H9 (cell line): ENCODE measurements at regions not wholly inside any gene's neighbourhood (a gene's known extent, or its start where the extent isn't known, plus 50 kb on each side); places are given as distances from the start of the nearest gene placed in this dataset.

Experiments
- DNase-seq: peaks from one replicate; pipeline ENCODE4 v3.0.0-alpha.2; 2017
- H2AFZ ChIP-seq: one replicate; pipeline ENCODE4 v1.6.1; 2013; ENCODE audit warnings: mild to moderate bottlenecking, low read length, control low read depth, moderate library complexity
- H2AK5ac ChIP-seq: 2 replicates; pipeline ENCODE4 v1.6.1; 2013; ENCODE audit warnings: low read length, control low read depth, mixed read lengths; ENCODE audit not compliant: insufficient read length
- H2BK120ac ChIP-seq: one replicate; pipeline ENCODE4 v1.6.1; 2013; ENCODE audit warnings: low read depth, mild to moderate bottlenecking, low read length, control low read depth, inconsistent platforms; ENCODE audit not compliant: poor library complexity, severe bottlenecking
- H2BK12ac ChIP-seq: 2 replicates; pipeline ENCODE4 v1.6.1; 2013; ENCODE audit warnings: low read length, control low read depth, mixed read lengths, low read depth; ENCODE audit not compliant: insufficient read length
- H2BK15ac ChIP-seq: 2 replicates; pipeline ENCODE4 v1.6.1; 2013; ENCODE audit warnings: low read depth, low read length, control low read depth
- H2BK20ac ChIP-seq: one replicate; pipeline ENCODE4 v1.6.1; 2013; ENCODE audit warnings: low read depth, mild to moderate bottlenecking, low read length, control low read depth, inconsistent platforms; ENCODE audit not compliant: poor library complexity, severe bottlenecking
- H2BK5ac ChIP-seq: 2 replicates; pipeline ENCODE4 v1.6.1; 2013; ENCODE audit warnings: low read length, control low read depth, mixed read lengths; ENCODE audit not compliant: insufficient read length
- H3K14ac ChIP-seq: 2 replicates; pipeline ENCODE4 v1.6.1; 2013; ENCODE audit warnings: low read length, control low read depth; ENCODE audit not compliant: insufficient read depth
- H3K18ac ChIP-seq: 2 replicates; pipeline ENCODE4 v1.6.1; 2013; ENCODE audit warnings: low read depth, mild to moderate bottlenecking, mixed read lengths, low read length, control low read depth; ENCODE audit not compliant: insufficient read length
- H3K23ac ChIP-seq: 2 replicates; pipeline ENCODE4 v1.6.1; 2013; ENCODE audit warnings: low read length, control low read depth, mixed read lengths, low read depth; ENCODE audit not compliant: insufficient read length
- H3K23me2 ChIP-seq: 2 replicates; pipeline ENCODE4 v1.6.1; 2013; ENCODE audit warnings: low read depth, mild to moderate bottlenecking, mixed read lengths, low read length, control low read depth; ENCODE audit not compliant: insufficient read length, poor library complexity, severe bottlenecking
- H3K27ac ChIP-seq: 2 replicates; pipeline ENCODE4 v1.5.1; 2013; ENCODE audit warnings: low read length, control low read depth, mixed read lengths, low read depth; ENCODE audit not compliant: insufficient read length
- H3K27me3 ChIP-seq: 2 replicates; pipeline ENCODE4 v1.6.1; 2013; ENCODE audit warnings: low read length, control low read depth, inconsistent platforms; ENCODE audit not compliant: insufficient read depth
- H3K4ac ChIP-seq: 2 replicates; pipeline ENCODE4 v1.6.1; 2013; ENCODE audit warnings: low read depth, mild to moderate bottlenecking, control low read depth, inconsistent platforms, low read length, moderate library complexity
- H3K4me1 ChIP-seq: 2 replicates; pipeline ENCODE4 v1.6.1; 2013; ENCODE audit warnings: low read length, control low read depth, inconsistent platforms; ENCODE audit not compliant: insufficient read depth
- H3K4me2 ChIP-seq: 2 replicates; pipeline ENCODE4 v1.6.1; 2013; ENCODE audit warnings: low read length, control low read depth, mixed read lengths; ENCODE audit not compliant: insufficient read length, insufficient read depth
- H3K56ac ChIP-seq: 2 replicates; pipeline ENCODE4 v1.6.1; 2013; ENCODE audit warnings: low read depth, mild to moderate bottlenecking, mixed read lengths, low read length, control low read depth; ENCODE audit not compliant: insufficient read length
- H3K79me1 ChIP-seq: 2 replicates; pipeline ENCODE4 v1.6.1; 2013; ENCODE audit warnings: low read depth, mild to moderate bottlenecking, moderate library complexity, low read length, control low read depth, inconsistent platforms; ENCODE audit not compliant: insufficient read depth, poor library complexity, severe bottlenecking
- H3K79me2 ChIP-seq: 2 replicates; pipeline ENCODE4 v1.6.1; 2013; ENCODE audit warnings: low read length, control low read depth, inconsistent platforms; ENCODE audit not compliant: insufficient read depth
- H3K9ac ChIP-seq: 2 replicates; pipeline ENCODE4 v1.6.1; 2013; ENCODE audit warnings: low read length, control low read depth, mixed read lengths; ENCODE audit not compliant: insufficient read length; ENCODE audit errors: extremely low read depth
- H3K9me3 ChIP-seq: one replicate; pipeline ENCODE4 v1.6.1; 2013; ENCODE audit warnings: low read depth, low read length, inconsistent platforms; ENCODE audit not compliant: control insufficient read depth
- H3T11ph ChIP-seq: one replicate; pipeline ENCODE4 v1.6.1; 2013; ENCODE audit warnings: mild to moderate bottlenecking, low read length, control low read depth, inconsistent platforms
- H4K20me1 ChIP-seq: one replicate; pipeline ENCODE4 v1.6.1; 2013; ENCODE audit not compliant: control insufficient read depth, insufficient read length, insufficient read depth
- H4K5ac ChIP-seq: 2 replicates; pipeline ENCODE4 v1.6.1; 2013; ENCODE audit warnings: low read depth, mild to moderate bottlenecking, mixed read lengths, low read length, control low read depth; ENCODE audit not compliant: insufficient read length
- H4K8ac ChIP-seq: replicated peaks from 2 replicates; pipeline ENCODE4 v1.6.1; 2013; ENCODE audit warnings: low read length, control low read depth, mixed read lengths, low read depth; ENCODE audit not compliant: insufficient read length
- H4K91ac ChIP-seq: 2 replicates; pipeline ENCODE4 v1.6.1; 2013; ENCODE audit warnings: low read depth, mild to moderate bottlenecking, moderate library complexity, mixed read lengths, low read length, control low read depth; ENCODE audit not compliant: insufficient read length
- H3K27ac Mint-ChIP-seq, 3 experiments: 2 replicates in 2 of 3; 3 replicates in 1 of 3; pipeline ENCODE4 v1.8.0; 2020 to 2021; ENCODE audit warnings: mixed read lengths in 3 of 3, mild to moderate bottlenecking in 1 of 3, moderate library complexity in 1 of 3
- H3K27me3 Mint-ChIP-seq: 2 replicates; pipeline ENCODE4 v1.8.0; 2021; ENCODE audit warnings: low read depth, mild to moderate bottlenecking, moderate library complexity, mixed read lengths
- H3K36me3 Mint-ChIP-seq, 3 experiments: 2 replicates in 2 of 3; 3 replicates in 1 of 3; pipeline ENCODE4 v1.8.0; 2020 to 2021; ENCODE audit warnings: low read depth in 3 of 3, mixed read lengths in 3 of 3; ENCODE audit not compliant: insufficient read depth in 1 of 3
- H3K4me1 Mint-ChIP-seq, 2 experiments: 2 replicates each; pipeline ENCODE4 v1.8.0; 2020; ENCODE audit warnings: mixed read lengths in 2 of 2
- H3K4me3 Mint-ChIP-seq, 2 experiments: 2 replicates in 1 of 2; 3 replicates in 1 of 2; pipeline ENCODE4 v1.8.0; 2020 to 2021; ENCODE audit warnings: mild to moderate bottlenecking in 2 of 2, mixed read lengths in 2 of 2, moderate library complexity in 1 of 2
- H3K9me3 Mint-ChIP-seq, 2 experiments: 2 replicates in 1 of 2; 3 replicates in 1 of 2; pipeline ENCODE4 v1.8.0; 2020; ENCODE audit warnings: mild to moderate bottlenecking in 2 of 2, mixed read lengths in 2 of 2, moderate library complexity in 1 of 2
- WGBS: extraction: QIAGEN DNeasy Blood & Tissue Kit; methylation state at CpG from one replicate; pipeline ENCODE4 v1.1.7; 2013; ENCODE audit warnings: missing lambda C conversion rate, low lambda C conversion rate, mixed read lengths; ENCODE audit not compliant: insufficient read length; ENCODE audit errors: extremely low coverage; 5-methylcytosine and 5-hydroxymethylcytosine counted together
- TF ChIP-seq, protein P1 (sequence below): fragments of 200-600 bp; sonication (generic); conservative IDR thresholded peaks from 3 replicates; pipeline ENCODE4 v1.8.0; 2021; ENCODE audit warnings: antibody characterized with exemption, mild to moderate bottlenecking

- no peak overlapping the region for H3K4me3 Mint-ChIP-seq
- no peak overlapping the region for H3K4me2 ChIP-seq
- H3K56ac ChIP-seq = no peak overlapping the region
- H3K14ac ChIP-seq = no peak overlapping the region
- no peak overlapping the region for H2BK12ac ChIP-seq
- H3K23me2 ChIP-seq = no peaks in the 10 kb centered on the region
- H3K27ac ChIP-seq = no peak overlapping the region
- no peak overlapping the region for H4K91ac ChIP-seq
- H4K5ac ChIP-seq = no peak overlapping the region
- H4K8ac ChIP-seq = no peak overlapping the region
- no peak overlapping the region for H2BK20ac ChIP-seq
- TF ChIP-seq, protein P1, sequence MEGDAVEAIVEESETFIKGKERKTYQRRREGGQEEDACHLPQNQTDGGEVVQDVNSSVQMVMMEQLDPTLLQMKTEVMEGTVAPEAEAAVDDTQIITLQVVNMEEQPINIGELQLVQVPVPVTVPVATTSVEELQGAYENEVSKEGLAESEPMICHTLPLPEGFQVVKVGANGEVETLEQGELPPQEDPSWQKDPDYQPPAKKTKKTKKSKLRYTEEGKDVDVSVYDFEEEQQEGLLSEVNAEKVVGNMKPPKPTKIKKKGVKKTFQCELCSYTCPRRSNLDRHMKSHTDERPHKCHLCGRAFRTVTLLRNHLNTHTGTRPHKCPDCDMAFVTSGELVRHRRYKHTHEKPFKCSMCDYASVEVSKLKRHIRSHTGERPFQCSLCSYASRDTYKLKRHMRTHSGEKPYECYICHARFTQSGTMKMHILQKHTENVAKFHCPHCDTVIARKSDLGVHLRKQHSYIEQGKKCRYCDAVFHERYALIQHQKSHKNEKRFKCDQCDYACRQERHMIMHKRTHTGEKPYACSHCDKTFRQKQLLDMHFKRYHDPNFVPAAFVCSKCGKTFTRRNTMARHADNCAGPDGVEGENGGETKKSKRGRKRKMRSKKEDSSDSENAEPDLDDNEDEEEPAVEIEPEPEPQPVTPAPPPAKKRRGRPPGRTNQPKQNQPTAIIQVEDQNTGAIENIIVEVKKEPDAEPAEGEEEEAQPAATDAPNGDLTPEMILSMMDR = no peak
- no peak overlapping the region for H3K18ac ChIP-seq
- peaks cover 4% of the 10 kb centered on the region in 2 experiments; a peak in 3 of 4 replicates for H3K4me1 Mint-ChIP-seq
- H2BK5ac ChIP-seq = no peak overlapping the region
- H2BK15ac ChIP-seq = no peak overlapping the region
- no peak overlapping the region for H2AK5ac ChIP-seq
- no peaks in the 10 kb centered on the region; the same call in none of the 2 replicates for H3K4me1 ChIP-seq
- no peak for DNase-seq
- no peak overlapping the region for H3K9ac ChIP-seq
- no peak overlapping the region for H3T11ph ChIP-seq
- peaks cover 2% of the 10 kb centered on the region for H3K9me3 ChIP-seq
- H4K20me1 ChIP-seq = no peaks in the 10 kb centered on the region
- H3K27me3 Mint-ChIP-seq = no peaks in the 10 kb centered on the region
- H3K23ac ChIP-seq = no peak overlapping the region
- no peak overlapping the region for H3K4ac ChIP-seq
- no CpG with 5 or more reads among the region's 8 CpGs for WGBS
- peaks cover 10 to 19% of the 10 kb centered on the region in 2 experiments for H3K9me3 Mint-ChIP-seq
- no peak overlapping the region for H2AFZ ChIP-seq
- H3K27me3 ChIP-seq = no peaks in the 10 kb centered on the region
- H2BK120ac ChIP-seq = no peak overlapping the region
- no peak overlapping the region; a peak in 1 of 7 replicates for H3K27ac Mint-ChIP-seq
- H3K36me3 Mint-ChIP-seq = peaks cover 6 to 16% (median 9%) of the 10 kb centered on the region in 3 experiments; a peak in 6 of 7 replicates
- H3K79me2 ChIP-seq = no peaks in the 10 kb centered on the region
- H3K79me1 ChIP-seq = no peaks in the 10 kb centered on the region
Measured at GRCh38 chr5:87827539-87827938, 414.8 kb upstream of the CCNH start.
